ENCODE measurements at regions not wholly inside any gene's neighbourhood (a gene's known extent, or its start where the extent isn't known, plus 50 kb on each side); places are given as distances from the start of the nearest gene placed in this dataset.

DNA sequence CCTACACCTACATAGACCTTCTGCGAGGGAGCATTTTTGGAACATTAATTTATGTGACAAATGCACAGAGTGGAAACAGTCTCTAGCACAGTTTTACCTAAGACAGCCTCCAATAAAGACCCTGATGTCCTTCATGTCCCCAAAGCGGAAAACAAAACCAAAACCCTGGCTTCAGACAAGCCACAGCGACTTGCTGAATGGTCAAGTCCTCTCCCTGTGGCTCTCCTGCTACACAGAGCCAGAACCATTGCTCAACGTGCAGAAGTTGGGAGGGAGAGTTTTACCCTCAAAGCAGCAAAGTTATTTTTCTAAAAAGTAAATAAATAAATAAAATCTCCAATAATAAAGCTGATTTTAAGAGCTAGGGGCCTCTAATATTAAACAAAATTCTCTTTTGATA lies 135.0 kb upstream of the TMEM132C start:
- H3K27me3 Mint-ChIP-seq = no peaks in the 10 kb centered on the region
- H3K4me3 Mint-ChIP-seq = no peak overlapping the region
- no peaks in the 10 kb centered on the region for H3K36me3 Mint-ChIP-seq
- no peaks in the 10 kb centered on the region for H3K4me1 Mint-ChIP-seq (ENCODE audit: low read depth)
- H3K27ac Mint-ChIP-seq = no peak overlapping the region
- no peaks in the 10 kb centered on the region for H3K9me3 Mint-ChIP-seq (ENCODE audit: low read depth)

DNA sequence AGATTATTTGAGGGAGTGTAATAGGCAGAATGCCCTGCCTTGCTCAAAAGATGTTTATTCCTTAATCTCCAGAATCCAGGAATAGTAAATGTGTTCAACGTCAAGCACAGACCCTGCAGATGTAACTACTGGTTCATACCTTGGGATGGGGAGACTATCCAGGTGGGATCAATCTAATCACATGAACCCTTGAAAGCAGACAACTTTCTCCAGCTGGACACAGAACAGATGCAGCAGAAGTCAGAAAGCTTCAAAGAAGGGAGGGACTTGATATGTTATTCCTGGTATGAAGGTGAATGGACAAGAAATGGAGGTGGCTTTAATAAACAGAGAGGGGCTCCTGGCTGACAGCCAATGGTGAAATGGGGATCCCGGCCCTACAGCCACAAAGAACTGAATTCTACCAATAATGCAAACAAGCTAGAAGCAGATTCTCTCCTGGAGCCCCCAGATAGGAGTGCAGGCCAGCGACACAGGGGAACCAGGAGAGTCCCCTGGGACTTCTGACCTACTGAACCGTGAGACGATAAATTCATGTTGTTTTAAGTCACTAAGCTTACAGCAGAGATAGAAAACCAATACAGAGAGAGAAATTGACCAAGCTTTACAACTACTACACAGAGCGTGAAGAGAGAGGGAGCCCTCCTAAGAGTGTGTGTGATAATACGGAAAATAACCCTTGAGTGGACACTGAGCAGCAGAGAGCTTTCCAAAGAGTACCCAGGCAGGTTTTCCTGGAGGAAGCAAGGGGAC lies 133.5 kb upstream of the TMEM132C start:
- Mint-ChIP-seq H3K27me3 (no peaks in the 10 kb centered on the region), H3K36me3 (no peaks in the 10 kb centered on the region), H3K4me1 (ENCODE audit: low read depth) (no peaks in the 10 kb centered on the region), H3K9me3 (ENCODE audit: low read depth) (no peaks in the 10 kb centered on the region), H3K4me3 (no peak overlapping the region), H3K27ac (no peak overlapping the region)

DNA sequence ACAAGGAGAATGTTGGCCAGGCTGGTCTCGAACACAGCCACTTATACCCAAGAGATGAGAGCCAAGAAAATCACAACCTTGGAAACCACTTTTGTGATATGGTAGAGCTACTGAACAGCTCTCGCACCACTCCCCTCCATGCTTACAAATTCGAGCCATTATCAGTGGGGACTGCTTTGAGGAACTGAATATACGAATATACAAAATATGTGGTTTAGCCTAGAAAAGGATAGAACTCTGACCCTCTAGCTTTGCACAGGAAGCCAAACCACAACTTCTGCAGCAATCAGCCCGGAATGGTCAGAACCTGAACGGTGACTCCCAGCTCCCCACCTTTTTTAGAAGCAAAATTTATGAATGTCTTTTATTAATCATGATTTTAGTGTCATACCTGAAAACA lies 129.8 kb upstream of the TMEM132C start:
- H3K27ac Mint-ChIP-seq = no peak overlapping the region
- no peaks in the 10 kb centered on the region for H3K4me1 Mint-ChIP-seq (ENCODE audit: low read depth)
- peaks cover 4% of the 10 kb centered on the region for H3K9me3 Mint-ChIP-seq (ENCODE audit: low read depth)
- H3K4me3 Mint-ChIP-seq = no peak overlapping the region
- no peaks in the 10 kb centered on the region for H3K27me3 Mint-ChIP-seq
- no peaks in the 10 kb centered on the region for H3K36me3 Mint-ChIP-seq

DNA sequence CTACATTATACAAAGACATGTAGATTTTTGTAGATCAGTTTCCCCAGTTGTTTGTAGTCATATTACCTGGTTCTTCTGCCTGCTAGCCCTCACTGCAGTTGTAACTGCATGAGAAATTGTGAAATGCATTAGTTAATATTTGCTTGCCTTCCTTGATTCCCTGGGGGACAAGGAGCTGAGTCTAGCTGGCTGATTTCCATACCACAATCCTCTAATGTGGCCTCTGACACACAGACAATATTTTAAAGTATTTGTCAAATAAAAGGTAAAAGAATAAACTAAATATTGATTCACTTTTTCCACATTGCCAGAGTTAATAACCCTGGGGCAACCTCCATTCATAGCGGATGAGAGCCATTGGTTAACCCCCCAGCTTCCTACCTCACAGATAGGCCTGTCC lies 128.8 kb upstream of the TMEM132C start:
- Mint-ChIP-seq H3K27ac (no peak overlapping the region), H3K4me1 (ENCODE audit: low read depth) (no peaks in the 10 kb centered on the region), H3K27me3 (no peaks in the 10 kb centered on the region), H3K4me3 (no peak overlapping the region), H3K36me3 (no peaks in the 10 kb centered on the region), H3K9me3 (ENCODE audit: low read depth) (peaks cover 4% of the 10 kb centered on the region)

DNA sequence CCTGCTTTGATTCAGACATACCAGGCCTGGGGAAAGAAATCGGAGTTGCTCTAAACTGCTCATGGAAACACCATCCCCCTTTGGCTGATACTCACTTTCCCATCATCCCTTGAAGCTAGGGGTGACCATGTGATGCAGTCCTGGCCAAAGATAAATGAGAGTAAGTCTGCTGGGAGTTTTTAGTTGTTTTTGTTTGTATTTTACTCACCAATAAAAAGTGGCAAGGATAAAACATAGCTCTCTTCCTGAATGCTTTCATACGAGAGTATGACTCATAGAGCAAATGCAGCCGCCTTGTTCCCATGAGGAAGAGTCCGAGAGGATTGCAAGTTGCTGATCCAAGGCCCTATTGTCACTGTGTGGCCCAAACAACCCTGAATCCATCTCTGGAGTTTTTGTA lies 126.4 kb upstream of the TMEM132C start:
- Mint-ChIP-seq H3K4me1 (ENCODE audit: low read depth) (no peaks in the 10 kb centered on the region), H3K36me3 (no peaks in the 10 kb centered on the region), H3K4me3 (no peak overlapping the region), H3K27ac (no peak overlapping the region), H3K27me3 (no peaks in the 10 kb centered on the region), H3K9me3 (ENCODE audit: low read depth) (peaks cover 4% of the 10 kb centered on the region)

DNA sequence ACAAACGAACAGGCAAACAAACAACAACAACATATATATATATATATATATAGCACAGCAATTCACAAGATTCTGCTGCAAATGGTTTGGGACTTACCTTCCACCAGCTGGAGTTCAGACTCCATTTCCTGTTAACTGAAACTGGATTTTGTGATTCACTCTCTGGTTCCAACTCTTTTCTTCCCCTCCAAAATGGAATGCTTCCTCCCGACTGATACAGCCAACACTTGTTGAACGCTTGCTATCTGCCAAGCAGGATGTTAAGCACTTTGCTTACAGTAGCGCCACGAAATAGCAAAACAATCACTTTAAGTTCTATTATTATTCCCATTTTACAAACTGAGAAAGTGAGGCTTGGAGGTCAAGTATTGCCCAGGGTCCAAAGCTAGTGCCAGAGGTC lies 116.0 kb upstream of the TMEM132C start:
- no peak overlapping the region for H3K4me3 Mint-ChIP-seq
- no peaks in the 10 kb centered on the region for H3K4me1 Mint-ChIP-seq (ENCODE audit: low read depth)
- no peaks in the 10 kb centered on the region for H3K36me3 Mint-ChIP-seq
- H3K9me3 Mint-ChIP-seq (ENCODE audit: low read depth) = no peaks in the 10 kb centered on the region
- no peak overlapping the region for H3K27ac Mint-ChIP-seq
- H3K27me3 Mint-ChIP-seq = no peaks in the 10 kb centered on the region

DNA sequence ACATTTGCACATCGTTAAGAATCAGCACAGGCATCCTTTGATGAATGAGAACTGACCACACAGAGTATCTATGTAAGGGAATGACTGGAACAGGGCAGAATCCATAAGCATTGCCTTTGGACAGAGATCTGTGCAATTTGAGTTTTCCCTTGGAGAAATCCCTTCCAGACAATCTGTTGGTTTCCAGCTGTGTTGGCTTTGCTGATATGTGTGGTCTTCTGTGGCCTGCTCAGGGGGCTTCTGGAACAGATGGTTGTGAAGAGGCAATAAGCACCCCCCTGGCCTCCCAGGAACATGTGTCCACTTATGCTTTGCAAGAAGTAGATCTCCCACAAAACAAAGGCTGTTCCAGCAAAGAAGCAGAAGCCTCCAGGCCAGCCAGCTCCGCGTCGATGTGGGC lies 111.4 kb upstream of the TMEM132C start:
- H3K27me3 Mint-ChIP-seq = no peaks in the 10 kb centered on the region
- H3K4me1 Mint-ChIP-seq (ENCODE audit: low read depth) = no peaks in the 10 kb centered on the region
- no peaks in the 10 kb centered on the region for H3K36me3 Mint-ChIP-seq
- no peak overlapping the region for H3K27ac Mint-ChIP-seq
- H3K9me3 Mint-ChIP-seq (ENCODE audit: low read depth) = no peaks in the 10 kb centered on the region
- no peak overlapping the region for H3K4me3 Mint-ChIP-seq

DNA sequence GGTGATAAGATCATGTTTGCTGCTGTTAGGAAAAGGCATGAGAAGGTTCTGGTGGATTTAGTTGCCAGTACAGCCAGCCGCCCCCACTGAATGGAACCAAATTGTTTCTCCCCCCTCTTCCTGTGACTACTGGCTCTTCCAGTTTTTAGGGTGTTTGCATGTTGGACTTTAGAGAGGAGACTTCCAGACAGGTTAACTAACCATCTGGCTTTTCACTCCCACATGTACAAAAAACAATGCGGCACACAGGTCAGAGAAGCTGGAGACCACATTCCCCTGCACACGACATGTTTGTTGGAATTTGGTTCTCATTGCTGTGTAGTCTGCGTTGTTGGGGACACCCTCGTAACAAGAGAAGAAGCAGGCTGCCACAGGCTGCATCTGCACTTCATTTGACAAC lies 103.9 kb upstream of the TMEM132C start:
- Mint-ChIP-seq H3K4me1 (ENCODE audit: low read depth) (no peaks in the 10 kb centered on the region), H3K4me3 (no peak overlapping the region), H3K9me3 (ENCODE audit: low read depth) (no peaks in the 10 kb centered on the region), H3K36me3 (no peaks in the 10 kb centered on the region), H3K27ac (no peak overlapping the region), H3K27me3 (no peaks in the 10 kb centered on the region)

DNA sequence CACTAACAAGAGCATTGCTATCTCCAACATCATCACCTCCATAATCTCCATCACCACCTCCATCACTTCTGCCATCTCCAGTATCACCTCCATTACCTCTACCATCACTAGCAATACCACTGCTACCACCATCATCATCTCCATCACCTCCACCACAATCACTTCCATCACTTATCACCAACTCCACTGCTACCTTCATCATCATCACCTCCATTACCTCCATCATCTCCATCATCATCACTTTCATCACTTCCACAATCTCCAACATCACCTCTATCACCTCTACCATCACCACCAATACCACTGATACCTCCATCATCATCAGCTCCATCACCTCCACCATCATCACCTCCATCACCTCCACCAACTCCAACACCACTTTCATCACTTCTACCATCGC lies 102.4 kb upstream of the TMEM132C start:
- Mint-ChIP-seq H3K4me3 (no peak overlapping the region), H3K27ac (no peak overlapping the region), H3K36me3 (no peaks in the 10 kb centered on the region), H3K4me1 (ENCODE audit: low read depth) (no peaks in the 10 kb centered on the region), H3K9me3 (ENCODE audit: low read depth) (no peaks in the 10 kb centered on the region), H3K27me3 (peaks cover 2% of the 10 kb centered on the region)

DNA sequence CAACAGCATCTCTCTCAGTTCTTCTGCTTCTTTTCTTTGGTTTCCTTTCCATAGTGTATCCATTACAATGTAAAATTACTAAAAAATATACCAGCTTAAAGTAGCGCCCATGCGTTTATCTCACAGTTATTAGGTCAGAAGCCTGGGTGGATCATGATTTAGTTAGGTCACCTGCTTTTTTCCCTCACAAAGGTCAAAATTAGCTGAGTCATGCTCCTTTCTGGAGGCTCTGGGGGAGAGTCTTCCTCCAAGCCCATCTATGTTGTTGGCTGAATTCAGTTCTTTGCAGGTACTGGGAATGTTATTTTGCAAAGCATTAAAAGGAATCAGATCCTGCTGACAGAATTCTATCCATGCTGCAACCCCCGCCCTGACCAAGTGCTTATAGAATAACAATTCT lies 101.6 kb upstream of the TMEM132C start:
- no peak overlapping the region for H3K27ac Mint-ChIP-seq
- H3K4me3 Mint-ChIP-seq = no peak overlapping the region
- no peaks in the 10 kb centered on the region for H3K36me3 Mint-ChIP-seq
- no peaks in the 10 kb centered on the region for H3K9me3 Mint-ChIP-seq (ENCODE audit: low read depth)
- H3K27me3 Mint-ChIP-seq = peaks cover 2% of the 10 kb centered on the region
- no peaks in the 10 kb centered on the region for H3K4me1 Mint-ChIP-seq (ENCODE audit: low read depth)

DNA sequence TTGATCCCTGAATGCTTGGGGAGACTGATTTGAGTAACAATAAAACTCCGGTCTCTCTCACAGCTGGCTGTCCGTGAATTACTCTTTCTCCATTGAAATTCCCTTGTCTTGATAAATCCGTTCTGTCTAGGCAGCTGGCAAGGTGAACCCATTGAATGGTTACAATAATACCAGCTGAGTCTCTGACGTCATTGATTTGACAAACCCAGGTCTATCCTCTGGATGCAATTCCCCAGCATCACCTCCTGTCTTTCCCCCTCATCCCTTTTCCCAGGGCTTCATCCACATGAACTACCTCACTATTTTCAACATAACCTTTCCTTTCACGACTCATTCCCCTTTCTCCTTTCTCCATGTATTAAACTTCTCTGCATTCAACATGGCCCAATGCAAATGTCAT lies 98.7 kb upstream of the TMEM132C start:
- no peaks in the 10 kb centered on the region for H3K4me1 Mint-ChIP-seq (ENCODE audit: low read depth)
- H3K4me3 Mint-ChIP-seq = no peak overlapping the region
- no peak overlapping the region for H3K27ac Mint-ChIP-seq
- H3K27me3 Mint-ChIP-seq = peaks cover 2% of the 10 kb centered on the region
- no peaks in the 10 kb centered on the region for H3K36me3 Mint-ChIP-seq
- H3K9me3 Mint-ChIP-seq (ENCODE audit: low read depth) = no peaks in the 10 kb centered on the region

DNA sequence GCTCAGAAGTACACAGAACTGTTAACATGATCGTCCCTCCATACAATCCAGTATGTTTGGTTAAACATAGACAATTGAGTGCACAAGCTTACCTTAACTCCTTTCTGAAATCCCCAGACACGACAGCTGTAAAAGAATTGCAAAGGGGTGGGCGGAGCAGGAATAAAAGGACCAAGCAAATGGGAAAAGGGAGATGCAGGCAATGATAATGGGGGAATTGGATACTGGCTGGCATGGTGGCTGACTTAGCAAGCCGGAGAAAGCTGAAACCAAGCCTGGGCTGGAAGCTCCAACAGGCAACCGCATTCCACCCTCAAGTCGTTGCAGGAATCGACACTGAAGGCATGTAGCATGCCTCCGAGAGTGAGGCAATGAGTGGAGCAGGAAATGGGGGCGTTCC lies 96.8 kb upstream of the TMEM132C start:
- Mint-ChIP-seq H3K4me1 (ENCODE audit: low read depth) (no peaks in the 10 kb centered on the region), H3K27ac (no peak overlapping the region), H3K27me3 (peaks cover 2% of the 10 kb centered on the region)

DNA sequence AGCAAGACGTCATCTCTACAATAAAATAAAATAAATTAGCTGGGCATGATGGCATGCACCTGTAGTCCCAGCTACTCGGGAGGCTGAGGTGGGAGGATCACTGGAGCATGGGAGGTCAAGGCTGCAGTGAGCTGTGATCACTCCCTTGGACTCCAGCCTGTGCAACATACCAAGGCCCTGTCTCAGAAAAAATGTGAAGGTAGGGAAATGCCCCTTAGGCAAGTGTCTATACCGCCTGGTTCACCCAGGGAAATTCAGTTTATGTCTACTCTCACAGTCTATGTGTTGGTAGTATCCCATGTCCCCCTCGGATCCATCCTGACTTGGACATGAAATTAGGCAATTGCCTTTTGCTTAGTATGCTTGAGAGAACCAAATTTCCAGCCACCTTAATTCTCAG lies 88.4 kb upstream of the TMEM132C start:
- H3K36me3 Mint-ChIP-seq = no peaks in the 10 kb centered on the region
- H3K4me3 Mint-ChIP-seq = no peak overlapping the region
- H3K4me1 Mint-ChIP-seq (ENCODE audit: low read depth) = no peaks in the 10 kb centered on the region
- H3K27ac Mint-ChIP-seq = no peak overlapping the region
- no peaks in the 10 kb centered on the region for H3K9me3 Mint-ChIP-seq (ENCODE audit: low read depth)
- no peaks in the 10 kb centered on the region for H3K27me3 Mint-ChIP-seq

More for the DNA sequence above, 96.8 kb upstream of the TMEM132C start:
- H3K4me3 Mint-ChIP-seq = no peak overlapping the region
- no peaks in the 10 kb centered on the region for H3K36me3 Mint-ChIP-seq
- H3K9me3 Mint-ChIP-seq (ENCODE audit: low read depth) = no peaks in the 10 kb centered on the region

DNA sequence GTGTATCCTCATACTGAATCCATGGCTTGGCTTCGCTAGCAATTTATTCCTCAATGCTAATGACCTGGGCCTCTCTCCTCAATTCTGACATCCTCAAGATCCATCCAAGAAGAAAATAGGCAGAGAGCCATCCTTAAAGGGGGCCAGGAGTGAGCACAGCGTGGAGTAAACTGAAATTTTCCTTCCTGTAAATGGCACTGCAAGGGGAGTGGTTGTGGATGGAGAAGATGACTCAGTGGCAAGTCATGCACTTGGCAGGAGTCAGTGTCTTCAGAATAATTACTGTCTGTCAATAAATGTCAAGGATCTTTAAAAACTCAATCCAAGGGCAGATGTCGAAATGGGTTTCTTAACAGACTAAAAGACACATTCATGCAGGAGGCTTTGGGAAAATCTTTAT lies 88.0 kb upstream of the TMEM132C start:
- no peaks in the 10 kb centered on the region for H3K9me3 Mint-ChIP-seq (ENCODE audit: low read depth)
- no peak overlapping the region for H3K27ac Mint-ChIP-seq
- no peak overlapping the region for H3K4me3 Mint-ChIP-seq
- no peaks in the 10 kb centered on the region for H3K36me3 Mint-ChIP-seq
- H3K4me1 Mint-ChIP-seq (ENCODE audit: low read depth) = no peaks in the 10 kb centered on the region
- no peaks in the 10 kb centered on the region for H3K27me3 Mint-ChIP-seq

DNA sequence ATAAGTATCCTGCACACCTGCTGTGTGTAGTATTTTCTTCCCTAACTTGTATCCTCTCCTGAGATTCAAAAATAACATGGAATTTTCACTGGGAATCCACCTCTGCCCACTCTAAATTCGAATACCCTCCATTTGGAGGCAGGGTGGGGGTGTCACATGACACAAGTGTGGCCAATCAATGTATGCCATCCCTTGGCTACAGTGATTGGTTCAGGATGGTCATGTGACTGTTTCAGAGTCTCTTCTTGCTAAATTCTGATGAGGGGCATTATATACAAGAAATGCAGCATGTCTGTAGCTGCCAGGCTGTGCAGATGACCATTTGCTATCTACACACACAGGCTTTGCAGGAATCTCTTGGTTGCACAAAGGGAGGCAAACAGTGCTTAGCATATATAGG lies 86.8 kb upstream of the TMEM132C start:
- no peaks in the 10 kb centered on the region for H3K36me3 Mint-ChIP-seq
- no peaks in the 10 kb centered on the region for H3K27me3 Mint-ChIP-seq
- H3K9me3 Mint-ChIP-seq (ENCODE audit: low read depth) = no peaks in the 10 kb centered on the region
- H3K27ac Mint-ChIP-seq = no peak overlapping the region
- H3K4me3 Mint-ChIP-seq = no peak overlapping the region
- H3K4me1 Mint-ChIP-seq (ENCODE audit: low read depth) = no peaks in the 10 kb centered on the region

DNA sequence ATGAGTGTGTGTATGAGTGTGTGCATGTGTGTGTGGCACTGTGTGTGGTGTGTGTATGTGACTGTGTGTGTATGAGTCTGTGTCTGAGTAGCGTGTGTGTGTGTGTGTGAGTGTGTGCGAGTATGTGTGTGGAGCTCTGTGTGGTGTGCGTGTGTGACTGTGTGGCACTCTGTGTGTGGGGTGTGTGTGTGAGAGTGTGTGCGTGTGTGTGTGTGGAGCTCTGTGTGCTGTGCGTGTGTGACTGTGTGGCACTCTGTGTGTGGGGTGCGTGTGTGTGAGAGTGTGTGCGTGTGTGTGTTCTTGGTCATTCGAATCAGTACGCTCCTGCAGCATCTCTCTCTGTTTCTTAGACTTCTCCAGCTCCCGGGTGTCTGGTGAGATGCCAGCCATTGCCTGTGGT lies 76.9 kb upstream of the TMEM132C start:
- H3K9me3 Mint-ChIP-seq (ENCODE audit: low read depth) = peaks cover 8% of the 10 kb centered on the region
- no peaks in the 10 kb centered on the region for H3K36me3 Mint-ChIP-seq
- no peaks in the 10 kb centered on the region for H3K4me1 Mint-ChIP-seq (ENCODE audit: low read depth)
- no peak overlapping the region for H3K27ac Mint-ChIP-seq
- H3K27me3 Mint-ChIP-seq = no peaks in the 10 kb centered on the region
- H3K4me3 Mint-ChIP-seq = no peak overlapping the region
